ENCODE measurements at regions not wholly inside any gene's neighbourhood (a gene's known extent, or its start where the extent isn't known, plus 50 kb on each side); places are given as distances from the start of the nearest gene placed in this dataset.

DNA sequence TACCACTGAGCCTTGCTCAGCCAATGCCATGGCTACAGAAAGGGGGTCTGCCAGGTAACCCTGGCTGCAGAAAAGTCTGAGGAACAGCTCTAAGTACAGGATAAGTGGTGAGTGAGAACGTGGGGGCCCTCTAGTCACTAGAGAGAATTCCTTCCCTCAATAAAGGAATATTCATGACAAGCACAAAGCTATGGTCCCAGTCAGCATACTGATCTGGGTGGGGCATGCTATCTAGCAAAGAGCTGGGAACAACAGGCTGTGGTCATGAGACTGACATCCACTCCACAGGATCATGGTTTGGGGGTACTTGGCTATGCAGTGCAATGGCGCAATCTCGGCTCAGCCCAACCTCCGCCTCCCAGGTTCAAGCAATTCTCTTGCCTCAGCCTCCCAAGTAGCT is 140.4 kb downstream of the MTHFS start:
- TF ChIP-seq, protein P1, sequence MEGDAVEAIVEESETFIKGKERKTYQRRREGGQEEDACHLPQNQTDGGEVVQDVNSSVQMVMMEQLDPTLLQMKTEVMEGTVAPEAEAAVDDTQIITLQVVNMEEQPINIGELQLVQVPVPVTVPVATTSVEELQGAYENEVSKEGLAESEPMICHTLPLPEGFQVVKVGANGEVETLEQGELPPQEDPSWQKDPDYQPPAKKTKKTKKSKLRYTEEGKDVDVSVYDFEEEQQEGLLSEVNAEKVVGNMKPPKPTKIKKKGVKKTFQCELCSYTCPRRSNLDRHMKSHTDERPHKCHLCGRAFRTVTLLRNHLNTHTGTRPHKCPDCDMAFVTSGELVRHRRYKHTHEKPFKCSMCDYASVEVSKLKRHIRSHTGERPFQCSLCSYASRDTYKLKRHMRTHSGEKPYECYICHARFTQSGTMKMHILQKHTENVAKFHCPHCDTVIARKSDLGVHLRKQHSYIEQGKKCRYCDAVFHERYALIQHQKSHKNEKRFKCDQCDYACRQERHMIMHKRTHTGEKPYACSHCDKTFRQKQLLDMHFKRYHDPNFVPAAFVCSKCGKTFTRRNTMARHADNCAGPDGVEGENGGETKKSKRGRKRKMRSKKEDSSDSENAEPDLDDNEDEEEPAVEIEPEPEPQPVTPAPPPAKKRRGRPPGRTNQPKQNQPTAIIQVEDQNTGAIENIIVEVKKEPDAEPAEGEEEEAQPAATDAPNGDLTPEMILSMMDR (IDR thresholded peaks at IDR 0.05; ENCODE audit: low read depth, low read length, poor library complexity, severe bottlenecking), result no peak
- TF ChIP-seq EZH2phosphoT487 (IDR thresholded peaks at IDR 0.05; ENCODE audit: borderline replicate concordance, low read length), result no peak
